NCI-H345 (cell line): ENCODE measurements at regions not wholly inside any gene's neighbourhood (a gene's known extent, or its start where the extent isn't known, plus 50 kb on each side); places are given as distances from the start of the nearest gene placed in this dataset.
"Not testable (repeated sequence)": the region's sequence is repeated elsewhere in the genome, so short reads cannot be mapped to it uniquely, and the experiment has no call there.

Experiments used
- DNase-seq: peaks from one replicate; lab custom pipeline; 2025; lab: John Stamatoyannopoulos, UW

DNA sequence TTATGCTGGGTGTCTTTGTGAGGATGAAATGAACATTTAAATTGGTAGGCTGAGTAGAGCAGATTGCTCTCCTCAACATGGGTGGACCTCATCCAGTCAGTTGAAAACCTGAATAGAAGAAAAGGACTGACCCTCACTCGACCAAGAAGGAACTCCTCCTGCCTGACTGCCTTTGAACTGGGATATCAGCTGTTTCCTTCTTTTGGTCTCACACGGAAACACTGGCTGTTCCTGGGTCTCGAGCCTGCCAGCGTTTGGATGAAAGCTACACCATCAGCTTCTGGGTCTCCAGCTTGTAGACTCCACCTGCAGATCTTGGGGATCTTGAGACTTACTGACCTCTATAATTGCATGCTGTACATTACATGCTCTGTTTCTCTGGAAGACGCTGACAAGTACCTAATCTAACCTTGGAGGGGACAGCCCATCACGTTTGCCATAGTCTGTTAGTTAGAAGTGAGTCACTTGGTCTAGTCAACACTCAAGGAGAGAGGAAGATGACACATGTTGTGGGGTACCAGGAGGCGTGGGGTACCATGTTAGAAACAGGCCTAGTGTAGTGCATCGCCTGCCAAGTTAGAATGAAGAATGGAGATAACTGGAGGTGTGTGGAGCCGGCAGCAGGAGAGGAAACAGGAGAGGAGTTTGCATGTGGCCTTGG lies 267.0 kb downstream of the MREG start:
- DNase-seq, result no peak

DNA sequence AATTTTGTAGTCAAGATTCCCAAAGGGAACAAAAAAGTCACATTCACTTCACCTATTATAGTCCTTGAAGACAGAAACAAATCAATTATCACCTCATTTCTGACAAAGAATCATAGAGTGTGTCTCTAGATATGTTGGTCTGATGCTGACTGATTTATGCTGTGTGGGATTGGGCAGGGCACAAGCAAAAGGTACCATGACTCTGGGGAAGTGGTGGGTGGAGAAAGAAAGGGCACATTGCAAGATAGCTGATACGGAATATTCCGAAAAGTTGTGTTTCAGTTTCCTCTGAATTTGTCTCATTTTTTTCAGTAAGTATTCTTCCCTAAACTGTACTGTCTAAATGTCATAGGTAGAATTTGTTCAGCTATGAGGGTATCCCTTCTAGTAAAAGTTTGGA lies 268.0 kb downstream of the MREG start:
- no peak for DNase-seq

DNA sequence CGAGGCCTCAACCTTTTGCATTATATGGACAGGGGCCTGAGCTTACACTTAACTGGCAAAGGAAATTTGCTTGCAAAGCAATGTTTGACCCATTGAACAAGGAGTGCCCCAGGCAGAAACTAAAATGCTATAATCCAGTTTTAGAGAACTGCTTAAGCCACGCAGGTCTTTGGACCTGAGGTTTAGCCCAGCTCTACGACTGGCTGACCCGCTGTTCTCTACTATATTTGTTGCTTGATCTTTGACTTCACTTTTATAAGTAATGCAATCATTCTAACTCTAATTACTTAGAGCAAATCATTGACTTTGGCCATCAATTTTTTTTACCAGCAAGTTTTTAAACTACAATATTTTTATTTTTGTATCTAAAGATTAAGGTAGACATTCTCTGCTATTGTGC lies 268.8 kb downstream of the MREG start:
- no peak for DNase-seq

DNA sequence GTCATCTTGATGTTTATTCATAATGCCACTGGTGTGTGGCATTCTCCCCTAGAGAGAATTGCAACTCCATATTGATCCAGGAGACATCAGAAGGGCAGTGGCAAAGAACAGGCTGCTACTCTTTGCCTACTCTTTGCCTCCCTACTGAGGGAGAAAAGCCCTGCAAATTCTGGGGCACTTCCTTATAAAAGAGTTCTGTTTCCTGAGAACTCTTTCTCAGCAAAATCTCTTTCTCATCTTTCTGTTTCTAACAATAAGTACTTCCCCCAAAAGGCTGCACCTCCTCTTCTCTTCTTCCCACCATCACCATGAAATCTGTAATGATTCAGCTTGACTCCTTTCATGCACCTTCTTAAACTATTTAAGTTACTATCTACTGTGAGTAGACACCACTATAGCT lies 270.3 kb downstream of the MREG start:
- no peak for DNase-seq

DNA sequence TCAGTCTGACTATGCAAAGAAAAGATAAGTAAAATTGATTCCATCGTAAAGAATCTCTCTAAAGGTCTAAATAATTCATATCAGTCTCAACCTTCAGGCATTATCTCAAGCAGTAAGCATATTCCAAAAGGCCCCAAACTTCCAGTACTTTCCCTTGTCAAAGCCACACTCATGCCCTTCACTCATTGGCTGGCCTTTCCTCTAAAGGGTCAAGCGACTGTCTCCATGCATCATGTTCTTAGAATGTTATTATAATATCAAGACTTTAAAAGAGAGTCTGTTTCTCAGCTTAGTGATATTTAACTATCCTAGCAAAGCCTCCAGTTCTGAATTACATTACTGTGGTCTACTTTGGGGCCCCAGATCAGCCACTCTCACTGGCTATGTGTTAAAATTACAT lies 271.3 kb downstream of the MREG start:
- no peak for DNase-seq

DNA sequence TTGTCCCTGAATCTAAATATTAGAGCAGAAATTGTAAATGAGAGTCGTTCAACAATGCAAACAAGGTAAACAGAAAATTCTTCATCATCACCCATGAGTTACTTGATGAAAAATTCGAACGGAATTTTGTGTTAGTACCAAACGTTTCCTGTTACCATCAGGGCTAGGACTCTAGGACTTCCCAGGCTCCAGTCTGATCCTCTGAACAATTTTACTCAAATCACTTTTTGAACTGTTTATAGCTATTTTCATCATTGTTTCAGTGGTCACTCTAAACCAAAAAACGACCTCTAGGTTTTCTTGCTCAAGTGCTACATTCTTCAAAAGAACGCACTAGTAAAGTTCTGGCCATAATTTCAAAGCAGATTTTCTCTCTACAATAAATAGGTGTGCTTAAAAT lies 273.3 kb downstream of the MREG start:
- DNase-seq, result no peak

DNA sequence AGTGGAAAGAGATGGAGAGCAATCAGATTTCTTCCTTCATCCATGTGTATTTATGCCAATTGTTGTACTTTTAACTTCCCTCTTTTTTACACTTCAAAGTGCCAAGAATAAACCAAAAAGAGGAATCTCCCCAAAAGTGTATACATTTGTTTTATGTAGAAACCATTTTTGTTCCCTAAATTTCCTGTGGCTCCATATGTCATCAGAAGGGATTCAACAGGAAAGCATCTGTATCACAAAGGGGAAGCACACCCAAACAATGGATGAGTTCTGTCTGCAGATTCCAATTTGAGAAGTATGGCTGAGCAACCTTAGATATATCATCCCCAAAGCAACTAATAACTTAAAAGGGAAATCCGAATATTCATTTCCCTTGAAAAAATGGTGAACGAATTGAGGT lies 275.0 kb downstream of the MREG start:
- DNase-seq, result no peak

DNA sequence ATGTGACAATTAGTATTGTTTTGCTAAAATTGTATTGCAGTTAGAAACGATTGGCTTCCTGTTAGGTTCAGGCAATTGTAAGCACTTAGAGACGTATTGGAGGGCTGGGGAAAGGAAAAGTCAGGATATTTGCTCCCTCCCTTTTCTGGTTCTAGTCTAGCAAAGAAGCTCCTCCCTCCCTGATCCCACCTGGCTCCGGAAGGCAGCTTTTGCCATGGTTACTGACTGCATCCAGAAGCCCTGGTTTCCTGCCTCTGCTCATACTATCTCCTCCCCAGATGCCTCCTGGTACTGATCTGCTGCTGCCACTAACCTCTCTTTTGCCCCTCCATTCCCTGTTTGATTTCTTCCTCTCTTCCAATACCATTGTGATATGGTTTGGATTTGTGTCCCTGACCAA lies 275.9 kb downstream of the MREG start:
- no peak for DNase-seq

DNA sequence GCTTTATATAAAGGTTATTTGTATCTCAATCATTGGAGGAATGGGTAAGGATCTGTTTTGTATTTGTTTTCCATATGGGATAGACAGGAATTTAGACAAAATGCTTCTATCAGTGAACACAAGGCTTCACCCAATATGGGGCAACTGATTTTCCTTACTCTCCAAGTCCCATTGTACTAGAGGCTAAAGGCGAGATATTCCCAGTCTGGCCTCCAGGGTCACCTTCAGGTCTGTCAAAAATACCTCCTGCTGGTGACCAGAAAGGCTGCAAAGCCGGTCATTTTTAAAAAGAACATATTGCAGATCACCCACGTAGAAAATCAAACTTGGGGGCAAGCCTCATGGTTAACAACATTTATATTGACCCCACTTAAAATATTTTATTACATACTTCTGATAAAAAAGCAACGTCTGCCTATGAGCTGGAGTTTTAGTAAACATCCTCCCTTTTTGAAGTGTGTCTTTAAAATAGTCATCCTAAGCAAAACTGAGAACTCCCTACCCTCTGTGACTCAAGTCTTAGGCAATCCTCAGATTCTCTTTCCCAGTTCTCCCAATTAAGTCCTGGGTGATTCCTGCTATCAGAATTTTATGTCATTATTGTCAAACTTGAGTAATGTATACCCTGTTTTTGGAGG lies 276.6 kb downstream of the MREG start:
- DNase-seq, result no peak

DNA sequence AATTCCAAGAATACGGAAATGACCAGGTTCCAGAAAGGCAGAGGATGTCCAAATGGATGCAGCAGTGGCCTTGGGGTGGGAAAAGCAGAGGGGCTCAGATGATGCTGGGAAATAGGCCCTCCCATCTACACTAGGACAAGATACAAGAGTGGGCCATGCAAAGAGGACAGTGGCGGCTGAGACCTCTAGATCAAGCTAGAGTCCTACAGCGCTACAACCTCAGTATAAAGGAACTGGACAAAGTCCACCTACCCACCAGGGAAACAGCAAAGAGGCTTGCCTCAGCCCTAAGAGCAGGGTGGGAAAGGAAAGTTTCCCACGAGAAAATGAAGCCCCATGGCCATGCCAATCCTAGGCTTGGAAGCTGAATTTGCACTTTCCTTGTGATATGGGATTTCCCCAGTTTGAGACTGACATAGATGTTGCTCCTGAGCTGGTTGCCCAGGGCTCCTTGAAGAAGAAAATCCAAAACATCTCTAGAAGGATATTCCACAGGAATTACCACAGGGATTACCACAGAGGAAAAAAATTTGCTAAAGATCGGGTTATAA lies 282.2 kb downstream of the MREG start:
- no peak for DNase-seq

DNA sequence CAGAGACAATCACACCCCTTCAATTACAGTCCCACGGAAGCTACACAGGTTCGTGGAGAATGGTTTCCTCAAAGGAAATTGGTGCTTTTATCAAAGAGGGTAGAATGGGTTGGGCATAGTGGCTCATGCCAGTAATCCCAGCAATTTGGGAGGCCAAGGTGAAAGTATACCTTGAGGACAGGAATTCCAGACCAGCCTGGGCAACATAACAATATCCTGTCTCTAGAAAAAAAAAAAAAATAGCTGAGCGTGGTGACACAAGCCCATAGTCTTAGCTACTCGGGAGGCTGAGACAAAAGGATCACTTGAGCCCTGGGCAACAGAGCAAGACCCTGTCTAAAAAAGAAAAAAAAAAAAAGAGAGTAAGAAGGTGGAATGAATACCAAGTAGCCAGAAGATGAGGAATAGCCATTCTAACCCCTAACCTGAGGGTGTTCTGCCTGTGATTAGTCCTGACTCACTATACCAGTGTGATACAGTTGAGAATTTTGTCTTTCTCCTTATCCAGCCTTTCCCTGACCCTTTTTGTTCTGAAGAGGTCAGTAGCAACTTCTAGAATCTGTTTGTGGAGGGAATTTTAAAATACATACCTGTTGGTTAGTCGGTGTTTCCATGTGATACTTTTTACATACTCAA lies 283.2 kb downstream of the MREG start:
- no peak for DNase-seq

DNA sequence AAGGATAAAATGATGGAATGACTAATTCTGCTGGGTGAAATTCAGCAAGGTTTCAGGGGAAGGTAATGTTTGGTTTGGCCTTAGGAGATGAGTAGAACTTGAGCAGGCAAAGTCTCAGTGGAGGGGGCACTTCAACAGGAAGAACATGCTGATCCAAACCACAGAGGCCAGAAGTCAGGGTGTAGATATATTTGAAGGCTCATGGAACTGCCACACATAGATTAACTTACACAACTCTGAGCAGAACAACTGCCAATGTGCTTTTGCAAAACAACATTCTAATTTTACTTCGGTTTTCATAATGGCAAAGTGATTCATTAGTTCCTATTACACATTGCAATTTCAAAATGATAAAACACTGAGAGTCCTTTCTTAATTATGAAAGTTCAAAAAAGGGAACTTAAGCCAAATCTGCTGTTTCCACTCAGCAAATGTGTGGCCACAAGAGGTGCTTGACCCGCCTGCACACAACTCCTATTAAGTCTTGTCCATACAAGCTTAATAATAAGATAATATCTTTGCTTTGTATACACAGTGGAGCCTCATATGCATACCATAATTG lies 284.8 kb downstream of the MREG start:
- no peak for DNase-seq

DNA sequence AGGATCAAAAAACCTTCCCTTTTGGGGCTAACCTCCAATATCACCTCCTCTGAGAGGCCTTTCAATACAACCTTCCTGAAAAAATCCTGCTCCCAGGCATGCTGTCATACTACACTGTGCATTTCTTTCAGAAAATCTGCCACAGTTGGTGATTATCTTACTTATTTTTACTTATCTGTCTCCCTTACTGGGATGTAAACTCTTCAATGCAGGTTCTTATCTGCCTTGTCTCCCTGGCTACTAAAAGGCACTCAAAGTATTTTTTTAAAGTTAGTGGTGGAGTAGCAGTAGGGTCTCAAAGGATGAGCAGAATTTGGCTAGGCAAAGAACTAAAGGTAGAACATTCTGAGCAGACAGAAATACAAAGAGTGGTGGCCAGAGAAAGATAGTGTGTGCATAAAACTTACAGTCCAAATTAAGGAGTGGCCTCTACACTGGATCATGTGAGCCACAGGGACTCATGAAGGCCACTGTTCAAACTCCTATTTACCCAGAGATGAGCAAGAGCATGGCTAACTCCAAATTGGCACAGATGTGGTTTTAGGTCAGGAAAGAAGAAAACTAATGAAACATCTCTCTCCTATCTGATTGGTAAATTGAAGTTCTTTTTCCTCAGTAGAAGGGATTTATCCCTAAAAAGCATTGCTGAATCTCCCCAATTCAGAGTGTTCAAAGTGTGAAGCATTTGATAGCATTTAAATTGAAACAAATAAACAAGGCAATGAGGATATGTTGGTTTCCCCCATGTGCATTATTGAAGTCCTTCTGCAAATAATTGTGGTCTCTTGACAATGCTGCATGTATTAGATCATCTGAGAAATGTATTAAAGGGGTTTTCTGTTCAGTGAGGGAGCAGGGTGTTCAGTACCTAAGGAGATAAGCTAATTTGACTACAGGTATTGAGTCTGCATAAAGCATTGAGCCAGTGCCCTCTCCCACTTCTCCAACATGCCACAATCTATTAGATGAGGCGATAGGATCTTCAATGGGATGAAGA lies 285.5 kb downstream of the MREG start:
- DNase-seq, result no peak

DNA sequence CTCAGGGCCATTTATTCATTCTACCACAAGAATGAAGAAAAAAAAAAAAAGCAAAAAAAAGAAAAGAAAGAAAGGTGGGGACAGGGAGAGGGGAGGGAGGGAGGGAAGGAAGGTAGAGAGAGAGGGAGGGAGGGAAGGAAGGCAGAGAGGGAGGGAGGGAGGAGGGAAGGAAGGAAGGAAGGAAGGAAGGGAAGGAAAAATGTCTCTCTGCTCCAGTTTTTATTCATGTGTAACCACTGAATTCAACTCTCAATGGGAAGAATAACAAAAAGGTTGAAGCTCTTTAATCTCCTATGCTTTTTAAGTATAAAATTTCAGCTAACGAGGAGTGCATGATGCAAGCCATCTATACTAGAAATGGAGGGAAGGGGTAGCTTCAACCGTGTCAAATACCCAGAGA lies 287.3 kb downstream of the MREG start:
- DNase-seq, result no peak

DNA sequence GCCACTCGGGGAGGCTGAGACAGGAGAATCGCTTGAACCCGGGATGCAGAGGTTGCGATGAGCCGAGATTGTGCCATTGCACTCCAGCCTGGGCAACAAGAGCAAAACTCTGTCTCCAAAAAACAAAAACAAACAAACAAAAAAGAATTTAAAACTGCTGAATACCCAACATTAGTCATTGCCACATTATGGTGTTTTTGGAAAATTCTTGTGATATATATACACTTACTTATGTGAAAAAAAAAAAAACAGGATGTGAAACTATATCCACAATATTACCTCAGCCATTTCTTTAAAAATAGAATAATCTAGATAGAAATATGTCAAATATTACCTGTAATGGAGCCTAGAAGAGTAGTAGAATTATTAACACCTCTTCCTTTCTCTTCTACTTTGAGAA lies 288.3 kb upstream of the FN1 start:
- DNase-seq, result no peak

DNA sequence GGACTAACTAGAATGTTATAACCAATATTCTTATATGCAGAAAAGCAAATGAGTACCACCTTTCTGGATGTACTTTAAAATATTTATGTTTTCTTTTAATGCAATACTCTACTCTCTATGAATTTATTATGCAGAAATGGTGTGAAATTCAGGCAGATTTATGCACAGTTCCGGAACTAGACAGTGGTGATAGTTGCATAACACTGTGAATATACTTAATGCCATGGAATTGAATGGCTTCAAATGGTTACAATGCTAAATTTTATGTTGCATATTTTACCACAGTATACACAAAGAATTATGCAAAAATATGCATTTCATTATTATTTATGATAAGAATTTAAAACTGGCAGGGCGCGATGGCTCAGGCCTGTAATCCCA lies 287.8 kb upstream of the FN1 start:
- DNase-seq, result no peak

DNA sequence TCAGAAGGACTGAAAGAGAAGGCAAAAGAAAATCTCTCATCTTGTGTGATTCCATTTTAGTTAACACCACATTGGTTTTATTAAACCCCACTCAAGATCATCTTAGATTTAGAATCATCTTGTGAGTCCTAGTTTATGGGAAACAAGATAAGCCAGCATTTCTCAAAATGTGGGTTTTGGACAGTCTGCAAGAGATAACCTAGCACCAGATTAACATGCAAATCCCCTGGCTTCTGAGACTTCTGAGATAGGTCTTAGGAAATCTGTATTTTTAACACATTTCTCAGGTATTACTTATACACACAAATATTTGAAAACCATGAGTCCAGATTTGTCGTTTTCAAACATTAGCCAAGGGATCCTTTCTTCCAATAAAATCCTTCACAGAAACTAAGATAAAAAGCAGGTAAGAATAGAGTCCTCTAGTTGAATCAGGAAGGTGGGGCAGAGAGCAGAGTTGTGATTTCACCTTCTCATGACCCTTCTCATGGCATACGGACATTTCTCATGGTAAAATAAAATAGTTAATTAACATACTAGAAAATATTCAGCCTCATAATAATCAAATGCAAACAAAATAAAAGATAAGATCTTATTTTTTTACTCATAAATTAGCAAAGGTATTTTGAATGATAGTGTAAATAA lies 287.2 kb upstream of the FN1 start:
- DNase-seq, result no peak

DNA sequence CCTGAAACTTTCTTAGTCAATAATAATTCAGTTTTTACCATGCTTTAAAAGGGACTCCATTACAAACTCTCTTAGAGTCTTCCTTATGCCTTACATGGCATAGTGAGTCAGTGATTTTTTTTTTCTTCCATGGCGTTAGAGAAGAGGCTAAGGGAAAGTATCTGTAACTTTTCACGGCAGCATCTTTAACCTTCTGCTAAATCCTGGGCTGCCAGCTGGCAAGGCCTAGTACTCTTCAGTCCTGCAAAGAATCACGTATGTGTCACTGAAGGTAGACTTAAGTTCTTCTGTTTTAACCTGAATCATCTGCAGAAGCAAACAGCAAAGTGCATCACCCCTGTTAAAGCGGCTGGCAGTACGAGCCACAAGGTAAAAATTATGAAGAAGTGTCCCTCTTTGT lies 286.3 kb upstream of the FN1 start:
- DNase-seq, result no peak

DNA sequence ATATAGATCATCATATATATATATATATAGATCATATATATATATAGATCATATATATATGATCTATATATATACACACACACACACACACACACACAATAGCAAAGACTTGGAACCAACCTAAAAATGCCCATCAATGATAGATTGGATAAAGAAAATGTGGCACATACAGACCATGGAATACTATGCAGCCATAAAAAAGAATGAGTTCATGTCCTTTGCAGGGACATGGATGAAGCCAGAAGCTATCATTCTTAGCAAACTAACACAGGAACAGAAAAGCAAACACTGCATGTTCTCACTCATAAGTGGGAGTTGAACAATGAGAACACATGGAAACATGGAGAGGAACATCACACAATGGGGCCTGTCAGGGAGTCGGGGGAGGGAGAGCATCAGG lies 285.6 kb upstream of the FN1 start:
- DNase-seq, result not testable (repeated sequence)

DNA sequence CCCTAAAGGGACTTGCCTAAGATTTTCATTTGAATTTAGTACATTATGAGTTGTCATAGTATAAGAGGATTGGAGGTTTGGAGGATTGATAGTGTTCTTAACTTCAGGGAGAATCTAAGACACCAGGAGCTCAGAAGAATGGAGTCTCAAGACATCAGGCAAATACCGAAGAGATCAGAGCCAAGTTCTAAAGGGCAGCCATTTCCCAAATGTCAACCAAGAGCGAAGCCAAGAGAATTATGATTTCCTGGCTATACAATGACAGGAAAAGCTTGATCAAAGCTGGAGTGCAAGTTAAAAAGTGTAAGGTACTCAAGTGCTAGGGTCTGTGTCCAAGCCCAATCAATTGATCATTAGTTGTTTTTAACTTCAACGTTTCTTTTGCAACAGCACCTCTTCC lies 283.0 kb upstream of the FN1 start:
- DNase-seq, result no peak

DNA sequence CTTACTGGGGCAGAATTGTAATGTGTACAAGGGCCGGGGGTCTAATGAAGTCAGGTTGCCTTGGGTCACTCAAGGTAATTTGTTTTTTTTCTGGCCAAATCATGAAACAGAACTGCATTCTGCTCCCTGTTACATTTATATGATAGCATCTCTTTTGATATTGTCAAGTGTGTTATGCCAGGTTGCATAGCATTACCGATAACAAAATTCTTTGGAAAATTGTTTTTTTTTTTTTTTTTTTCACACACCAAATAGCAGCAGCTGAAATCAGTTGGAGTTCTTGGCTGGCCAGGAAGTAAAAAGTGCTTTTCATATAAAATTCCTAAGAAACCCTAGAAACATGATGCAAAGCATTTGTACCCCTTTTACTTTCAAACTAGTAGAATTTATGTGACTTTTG lies 282.6 kb upstream of the FN1 start:
- no peak for DNase-seq
